Upper lobe of left lung (tissue), 4 donors: ENCODE measurements at regions not wholly inside any gene's neighbourhood (a gene's known extent, or its start where the extent isn't known, plus 50 kb on each side); places are given as distances from the start of the nearest gene placed in this dataset.

Experiments
- EP300 ChIP-seq, 4 donors: sonication (generic); formaldehyde crosslinking; IDR thresholded peaks; one replicate each; pipeline ENCODE4 v1.5.1; 2017; ENCODE audit warnings: antibody characterized with exemption in 4 of 4, control low read depth in 2 of 4
- POLR2A ChIP-seq, 4 donors: fragments of 450-650 bp; IDR thresholded peaks; one replicate each; pipeline ENCODE4 v1.5.1; 2016 to 2017; ENCODE audit warnings: antibody characterized with exemption in 4 of 4, mild to moderate bottlenecking in 2 of 4
- TF ChIP-seq, protein P1 (sequence below), 6 experiments: fragments of 450-650 bp in 4 of 6; fragments of 200-600 bp in 2 of 6; sonication (generic) in 2 of 6; IDR thresholded peaks; one replicate each; pipeline ENCODE4 v1.5.1; 2016 to 2019; ENCODE audit warnings: antibody characterized with exemption in 6 of 6

GRCh38 chr1:55695151-55695550 is 480.0 kb upstream of the USP24 start:
- TF ChIP-seq, protein P1, sequence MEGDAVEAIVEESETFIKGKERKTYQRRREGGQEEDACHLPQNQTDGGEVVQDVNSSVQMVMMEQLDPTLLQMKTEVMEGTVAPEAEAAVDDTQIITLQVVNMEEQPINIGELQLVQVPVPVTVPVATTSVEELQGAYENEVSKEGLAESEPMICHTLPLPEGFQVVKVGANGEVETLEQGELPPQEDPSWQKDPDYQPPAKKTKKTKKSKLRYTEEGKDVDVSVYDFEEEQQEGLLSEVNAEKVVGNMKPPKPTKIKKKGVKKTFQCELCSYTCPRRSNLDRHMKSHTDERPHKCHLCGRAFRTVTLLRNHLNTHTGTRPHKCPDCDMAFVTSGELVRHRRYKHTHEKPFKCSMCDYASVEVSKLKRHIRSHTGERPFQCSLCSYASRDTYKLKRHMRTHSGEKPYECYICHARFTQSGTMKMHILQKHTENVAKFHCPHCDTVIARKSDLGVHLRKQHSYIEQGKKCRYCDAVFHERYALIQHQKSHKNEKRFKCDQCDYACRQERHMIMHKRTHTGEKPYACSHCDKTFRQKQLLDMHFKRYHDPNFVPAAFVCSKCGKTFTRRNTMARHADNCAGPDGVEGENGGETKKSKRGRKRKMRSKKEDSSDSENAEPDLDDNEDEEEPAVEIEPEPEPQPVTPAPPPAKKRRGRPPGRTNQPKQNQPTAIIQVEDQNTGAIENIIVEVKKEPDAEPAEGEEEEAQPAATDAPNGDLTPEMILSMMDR (IDR thresholded peaks at IDR 0.05): no peak
- TF ChIP-seq POLR2A (IDR thresholded peaks at IDR 0.05) (no peak), EP300 (IDR thresholded peaks at IDR 0.05) (no peak)
